DOHH2 (cell line): ENCODE measurements at regions not wholly inside any gene's neighbourhood (a gene's known extent, or its start where the extent isn't known, plus 50 kb on each side); places are given as distances from the start of the nearest gene placed in this dataset.

Experiments
- CTCF ChIP-seq: fragments of 200-600 bp; sonication (generic); IDR thresholded peaks from one replicate; pipeline ENCODE4 v1.5.1; 2014; ENCODE audit warnings: antibody characterized with exemption, mild to moderate bottlenecking, low read depth, low read length; ENCODE audit not compliant: poor library complexity, severe bottlenecking
- EZH2phosphoT487 ChIP-seq: fragments of 200-600 bp; sonication (generic); IDR thresholded peaks from 2 replicates; pipeline ENCODE4 v1.6.1; 2017; ENCODE audit warnings: borderline replicate concordance, mild to moderate bottlenecking, antibody characterized with exemption, low read length, moderate library complexity, mixed read lengths

- TF ChIP-seq CTCF = no peak
- TF ChIP-seq EZH2phosphoT487 = no peak
These were observed 70.6 kb upstream of the NTM start for GRCh38 chr11:131299598-131300438.
